HL-60 (cell line): ENCODE measurements at regions not wholly inside any gene's neighbourhood (a gene's known extent, or its start where the extent isn't known, plus 50 kb on each side); places are given as distances from the start of the nearest gene placed in this dataset.

Source experiments
- POLR2AphosphoS5 ChIP-seq: IDR thresholded peaks from 2 replicates; pipeline ENCODE4 v1.6.1; 2012; ENCODE audit warnings: low read depth
- TF ChIP-seq, protein P1 (sequence below): IDR thresholded peaks from one replicate; pipeline ENCODE4 v1.5.1; 2011; ENCODE audit warnings: low read length, control low read depth, inconsistent platforms; ENCODE audit not compliant: insufficient read depth
- TF ChIP-seq, protein P2 (sequence below): IDR thresholded peaks from 2 replicates; pipeline ENCODE4 v1.6.1; 2012; ENCODE audit warnings: low read depth; ENCODE audit not compliant: insufficient replicate concordance

GRCh38 chr3:96192966-96193550, 621.3 kb upstream of the EPHA6 start:
- TF ChIP-seq, protein P1, sequence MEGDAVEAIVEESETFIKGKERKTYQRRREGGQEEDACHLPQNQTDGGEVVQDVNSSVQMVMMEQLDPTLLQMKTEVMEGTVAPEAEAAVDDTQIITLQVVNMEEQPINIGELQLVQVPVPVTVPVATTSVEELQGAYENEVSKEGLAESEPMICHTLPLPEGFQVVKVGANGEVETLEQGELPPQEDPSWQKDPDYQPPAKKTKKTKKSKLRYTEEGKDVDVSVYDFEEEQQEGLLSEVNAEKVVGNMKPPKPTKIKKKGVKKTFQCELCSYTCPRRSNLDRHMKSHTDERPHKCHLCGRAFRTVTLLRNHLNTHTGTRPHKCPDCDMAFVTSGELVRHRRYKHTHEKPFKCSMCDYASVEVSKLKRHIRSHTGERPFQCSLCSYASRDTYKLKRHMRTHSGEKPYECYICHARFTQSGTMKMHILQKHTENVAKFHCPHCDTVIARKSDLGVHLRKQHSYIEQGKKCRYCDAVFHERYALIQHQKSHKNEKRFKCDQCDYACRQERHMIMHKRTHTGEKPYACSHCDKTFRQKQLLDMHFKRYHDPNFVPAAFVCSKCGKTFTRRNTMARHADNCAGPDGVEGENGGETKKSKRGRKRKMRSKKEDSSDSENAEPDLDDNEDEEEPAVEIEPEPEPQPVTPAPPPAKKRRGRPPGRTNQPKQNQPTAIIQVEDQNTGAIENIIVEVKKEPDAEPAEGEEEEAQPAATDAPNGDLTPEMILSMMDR: no peak
- no peak for TF ChIP-seq POLR2AphosphoS5
- TF ChIP-seq, protein P2, sequence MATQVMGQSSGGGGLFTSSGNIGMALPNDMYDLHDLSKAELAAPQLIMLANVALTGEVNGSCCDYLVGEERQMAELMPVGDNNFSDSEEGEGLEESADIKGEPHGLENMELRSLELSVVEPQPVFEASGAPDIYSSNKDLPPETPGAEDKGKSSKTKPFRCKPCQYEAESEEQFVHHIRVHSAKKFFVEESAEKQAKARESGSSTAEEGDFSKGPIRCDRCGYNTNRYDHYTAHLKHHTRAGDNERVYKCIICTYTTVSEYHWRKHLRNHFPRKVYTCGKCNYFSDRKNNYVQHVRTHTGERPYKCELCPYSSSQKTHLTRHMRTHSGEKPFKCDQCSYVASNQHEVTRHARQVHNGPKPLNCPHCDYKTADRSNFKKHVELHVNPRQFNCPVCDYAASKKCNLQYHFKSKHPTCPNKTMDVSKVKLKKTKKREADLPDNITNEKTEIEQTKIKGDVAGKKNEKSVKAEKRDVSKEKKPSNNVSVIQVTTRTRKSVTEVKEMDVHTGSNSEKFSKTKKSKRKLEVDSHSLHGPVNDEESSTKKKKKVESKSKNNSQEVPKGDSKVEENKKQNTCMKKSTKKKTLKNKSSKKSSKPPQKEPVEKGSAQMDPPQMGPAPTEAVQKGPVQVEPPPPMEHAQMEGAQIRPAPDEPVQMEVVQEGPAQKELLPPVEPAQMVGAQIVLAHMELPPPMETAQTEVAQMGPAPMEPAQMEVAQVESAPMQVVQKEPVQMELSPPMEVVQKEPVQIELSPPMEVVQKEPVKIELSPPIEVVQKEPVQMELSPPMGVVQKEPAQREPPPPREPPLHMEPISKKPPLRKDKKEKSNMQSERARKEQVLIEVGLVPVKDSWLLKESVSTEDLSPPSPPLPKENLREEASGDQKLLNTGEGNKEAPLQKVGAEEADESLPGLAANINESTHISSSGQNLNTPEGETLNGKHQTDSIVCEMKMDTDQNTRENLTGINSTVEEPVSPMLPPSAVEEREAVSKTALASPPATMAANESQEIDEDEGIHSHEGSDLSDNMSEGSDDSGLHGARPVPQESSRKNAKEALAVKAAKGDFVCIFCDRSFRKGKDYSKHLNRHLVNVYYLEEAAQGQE: no peak
